Naive thymus-derived CD4-positive, alpha-beta T cell (primary cell): ENCODE measurements at regions not wholly inside any gene's neighbourhood (a gene's known extent, or its start where the extent isn't known, plus 50 kb on each side); places are given as distances from the start of the nearest gene placed in this dataset.

Source experiments
- ATAC-seq: fragments of 150-1000 bp; cut with Tn5 transposase; 2 replicates; pipeline ENCODE4 v1.10.0; 2021; ENCODE audit warnings: mild to moderate bottlenecking, moderate library complexity
- CTCF ChIA-PET: fragments of 350-600 bp; sonication (Branson Sonifier 250); formaldehyde crosslinking; loops from one replicate; lab custom pipeline; 2021; ENCODE audit warnings: antibody characterized with exemption; lab: Charles Lee
- POLR2A ChIA-PET: fragments of 350-600 bp; sonication (Branson Sonifier 250); formaldehyde crosslinking; loops from one replicate; lab custom pipeline; 2021; ENCODE audit warnings: antibody characterized with exemption, inconsistent platforms; lab: Charles Lee
- DNase-seq, 9 donors: peaks; one replicate each; pipeline versions ENCODE4 v3.0.0 to v3.0.0-alpha.2; 2020 to 2022; ENCODE audit warnings: mixed read lengths in 1 of 9
- H3K27ac ChIP-seq: one replicate; pipeline ENCODE4 v1.7.0; 2013; ENCODE audit warnings: mild to moderate bottlenecking, low read depth, low read length, moderate library complexity
- H3K27me3 ChIP-seq, 2 donors: one replicate each; pipeline ENCODE4 v1.7.0; 2013; ENCODE audit warnings: low read length in 2 of 2, mild to moderate bottlenecking in 2 of 2, moderate library complexity in 2 of 2; ENCODE audit not compliant: control insufficient read depth in 2 of 2, insufficient read depth in 2 of 2
- H3K36me3 ChIP-seq, 3 experiments: 1 replicate in 2 of 3; 2 replicates in 1 of 3; pipeline ENCODE4 v1.7.0; 2013; ENCODE audit warnings: low read length in 3 of 3, mild to moderate bottlenecking in 3 of 3, moderate library complexity in 1 of 3; ENCODE audit not compliant: insufficient read depth in 3 of 3, control insufficient read depth in 2 of 3
- H3K4me1 ChIP-seq, 2 donors: one replicate each; pipeline ENCODE4 v1.7.0; 2013; ENCODE audit warnings: low read length in 2 of 2, mild to moderate bottlenecking in 2 of 2, moderate library complexity in 1 of 2; ENCODE audit not compliant: control insufficient read depth in 2 of 2, insufficient read depth in 2 of 2
- H3K4me3 ChIP-seq: 2 replicates; pipeline ENCODE4 v1.7.0; 2013; ENCODE audit warnings: mild to moderate bottlenecking, low read length
- H3K9me3 ChIP-seq, 3 experiments: 1 replicate in 2 of 3; 2 replicates in 1 of 3; pipeline ENCODE4 v1.7.0; 2013; ENCODE audit warnings: low read length in 3 of 3; ENCODE audit not compliant: control insufficient read depth in 2 of 3
- H3K27ac Mint-ChIP-seq, 9 donors: one replicate each; pipeline ENCODE4 v1.8.0; 2020 to 2022; ENCODE audit warnings: mixed read lengths in 9 of 9, mild to moderate bottlenecking in 8 of 9, moderate library complexity in 5 of 9, inconsistent platforms in 2 of 9
- H3K27me3 Mint-ChIP-seq, 5 donors: one replicate each; pipeline ENCODE4 v1.8.0; 2021 to 2022; ENCODE audit warnings: mixed read lengths in 5 of 5, mild to moderate bottlenecking in 1 of 5
- H3K36me3 Mint-ChIP-seq, 5 donors: one replicate each; pipeline ENCODE4 v1.8.0; 2020 to 2022; ENCODE audit warnings: mixed read lengths in 5 of 5, mild to moderate bottlenecking in 3 of 5, inconsistent platforms in 1 of 5
- H3K4me1 Mint-ChIP-seq, 7 donors: one replicate each; pipeline ENCODE4 v1.8.0; 2020 to 2022; ENCODE audit warnings: mixed read lengths in 7 of 7, mild to moderate bottlenecking in 3 of 7, inconsistent platforms in 1 of 7
- H3K4me3 Mint-ChIP-seq, 10 donors: one replicate each; pipeline ENCODE4 v1.8.0; 2020 to 2022; ENCODE audit warnings: mild to moderate bottlenecking in 10 of 10, mixed read lengths in 10 of 10, moderate library complexity in 6 of 10, inconsistent platforms in 2 of 10
- H3K9me3 Mint-ChIP-seq, 11 donors: one replicate each; pipeline ENCODE4 v1.8.0; 2020 to 2022; ENCODE audit warnings: mixed read lengths in 11 of 11, mild to moderate bottlenecking in 4 of 11, inconsistent platforms in 1 of 11, moderate library complexity in 1 of 11
- intact Hi-C, 2 donors: fragments of 100-400 bp; cut with micrococcal nuclease; formaldehyde crosslinking; loops; one replicate each; pipeline ENCODE4 v1.15.1; 2023

DNA sequence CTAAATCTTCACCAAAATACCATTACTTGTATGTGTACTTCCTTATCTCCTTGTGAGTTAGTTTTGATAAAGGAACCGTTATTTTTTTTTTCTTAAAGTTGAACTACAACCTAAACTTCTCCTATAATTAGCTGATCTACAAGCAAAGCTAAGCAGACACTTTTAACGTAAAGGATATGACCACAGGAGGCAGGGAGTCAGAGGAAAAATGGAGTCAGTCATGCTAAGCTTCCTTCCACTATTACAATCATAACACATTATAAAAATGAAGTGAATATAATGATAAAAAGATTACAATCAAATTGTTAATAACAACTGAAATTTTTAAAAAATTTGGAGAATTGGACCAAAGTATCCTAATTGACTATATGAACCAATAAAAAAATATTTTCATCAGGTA is 892.6 kb downstream of the KCNT2 start:
- ChIA-PET POLR2A (no interaction called here), CTCF (no interaction called here)
- no peaks in the 10 kb centered on the region for H3K27me3 Mint-ChIP-seq
- no peak for ATAC-seq
- no peak overlapping the region for H3K4me3 Mint-ChIP-seq
- no peaks in the 10 kb centered on the region for H3K27me3 ChIP-seq
- no peak overlapping the region for H3K4me3 ChIP-seq
- no peaks in the 10 kb centered on the region for H3K9me3 ChIP-seq
- H3K27ac Mint-ChIP-seq, result no peak overlapping the region
- no peaks in the 10 kb centered on the region for H3K36me3 Mint-ChIP-seq
- intact Hi-C loops, result no loop called here
- peaks cover 0 to 3% (median 0%) of the 10 kb centered on the region in 11 donors for H3K9me3 Mint-ChIP-seq
- no peak overlapping the region for H3K27ac ChIP-seq
- no peaks in the 10 kb centered on the region for H3K36me3 ChIP-seq
- DNase-seq, result no peak
- H3K4me1 Mint-ChIP-seq, result no peaks in the 10 kb centered on the region
- no peaks in the 10 kb centered on the region for H3K4me1 ChIP-seq

DNA sequence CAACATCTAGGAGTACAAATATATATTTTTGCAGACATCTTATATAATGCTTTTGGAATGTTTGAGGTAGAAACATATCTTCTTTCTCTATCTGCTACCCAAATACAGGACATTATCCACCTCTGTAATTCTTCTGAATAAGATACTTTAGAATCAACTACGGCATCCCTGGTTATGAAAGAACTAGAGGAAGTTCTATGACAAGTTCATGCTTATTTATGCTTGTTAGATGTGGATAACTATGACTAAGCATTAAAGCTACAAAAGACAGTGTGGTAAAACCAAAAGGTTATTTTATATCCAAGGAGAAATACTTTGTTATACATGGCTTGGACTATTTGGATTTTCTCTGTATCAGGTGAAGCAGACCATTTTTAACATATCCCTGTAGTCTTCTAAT is 894.0 kb downstream of the KCNT2 start:
- H3K4me1 Mint-ChIP-seq, result no peaks in the 10 kb centered on the region
- H3K27ac ChIP-seq, result no peak overlapping the region
- no peaks in the 10 kb centered on the region for H3K4me1 ChIP-seq
- H3K9me3 Mint-ChIP-seq, result peaks cover 0 to 3% (median 0%) of the 10 kb centered on the region in 11 donors
- no peaks in the 10 kb centered on the region for H3K27me3 ChIP-seq
- H3K4me3 ChIP-seq, result no peak overlapping the region
- no peak for DNase-seq
- H3K27me3 Mint-ChIP-seq, result no peaks in the 10 kb centered on the region
- H3K27ac Mint-ChIP-seq, result no peak overlapping the region
- ChIA-PET POLR2A (no interaction called here), CTCF (no interaction called here)
- intact Hi-C loops, result no loop called here
- H3K36me3 Mint-ChIP-seq, result no peaks in the 10 kb centered on the region
- no peak overlapping the region for H3K4me3 Mint-ChIP-seq
- H3K9me3 ChIP-seq, result no peaks in the 10 kb centered on the region
- H3K36me3 ChIP-seq, result no peaks in the 10 kb centered on the region
- ATAC-seq, result no peak

DNA sequence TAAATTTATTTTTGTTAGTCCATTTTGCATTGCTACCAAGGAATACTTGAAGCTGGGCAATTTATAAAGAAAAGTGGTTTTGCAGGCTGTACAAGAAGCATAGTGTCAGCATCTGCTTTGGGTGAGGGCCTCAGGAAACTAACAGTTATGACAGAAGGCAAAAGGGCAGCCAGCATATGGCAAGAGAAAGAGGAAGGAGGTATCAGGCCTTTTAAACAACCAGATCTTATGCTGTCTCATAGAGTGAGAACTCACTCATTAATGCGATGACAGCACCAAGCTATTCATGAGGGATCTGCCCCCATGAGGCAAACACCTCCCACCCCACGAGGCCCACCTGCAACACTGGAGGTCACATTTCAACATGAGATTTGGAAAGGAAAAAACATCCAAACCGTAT is 898.4 kb downstream of the KCNT2 start:
- Mint-ChIP-seq H3K36me3 (no peaks in the 10 kb centered on the region), H3K4me3 (no peak overlapping the region), H3K27me3 (no peaks in the 10 kb centered on the region), H3K4me1 (no peaks in the 10 kb centered on the region), H3K9me3 (peaks cover 0 to 3% (median 0%) of the 10 kb centered on the region in 11 donors), H3K27ac (no peak overlapping the region)
- Histone ChIP-seq H3K4me1 (no peaks in the 10 kb centered on the region), H3K9me3 (no peaks in the 10 kb centered on the region), H3K27ac (no peak overlapping the region), H3K27me3 (no peaks in the 10 kb centered on the region), H3K36me3 (no peaks in the 10 kb centered on the region), H3K4me3 (no peak overlapping the region)
- CTCF ChIA-PET, result no interaction called here
- DNase-seq (no peak), ATAC-seq (no peak)
- POLR2A ChIA-PET, result no interaction called here
- intact Hi-C loops, result no loop called here

DNA sequence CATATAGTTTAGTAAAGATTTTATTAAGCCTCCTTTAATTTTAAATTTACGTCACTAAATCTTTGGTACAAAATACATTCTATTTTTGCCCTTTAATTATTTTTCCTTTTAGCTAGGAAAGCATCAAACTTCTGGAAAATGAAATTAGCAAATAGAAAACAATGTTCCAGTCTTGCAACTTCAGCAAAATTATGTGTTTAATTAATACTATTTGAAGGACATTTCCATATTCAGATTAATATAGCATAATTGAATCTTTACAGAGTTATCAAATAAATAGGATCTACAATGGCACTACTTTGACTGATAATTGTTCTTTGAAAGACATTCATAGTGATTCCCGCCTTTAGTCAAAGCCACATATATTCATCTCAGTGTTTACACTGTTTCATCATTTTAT is 904.2 kb downstream of the KCNT2 start:
- H3K9me3 Mint-ChIP-seq, result peaks cover 0 to 2% (median 0%) of the 10 kb centered on the region in 11 donors
- H3K27me3 ChIP-seq, result no peaks in the 10 kb centered on the region
- no peaks in the 10 kb centered on the region for H3K9me3 ChIP-seq
- H3K27ac ChIP-seq, result no peak overlapping the region
- no peak overlapping the region for H3K4me3 Mint-ChIP-seq
- no peak overlapping the region for H3K4me3 ChIP-seq
- H3K4me1 ChIP-seq, result no peaks in the 10 kb centered on the region
- ChIA-PET CTCF (no interaction called here), POLR2A (no interaction called here)
- intact Hi-C loops, result no loop called here
- no peaks in the 10 kb centered on the region for H3K36me3 Mint-ChIP-seq
- H3K27ac Mint-ChIP-seq, result no peak overlapping the region
- no peak for ATAC-seq
- no peaks in the 10 kb centered on the region for H3K27me3 Mint-ChIP-seq
- no peak for DNase-seq
- H3K36me3 ChIP-seq, result no peaks in the 10 kb centered on the region
- no peaks in the 10 kb centered on the region for H3K4me1 Mint-ChIP-seq

DNA sequence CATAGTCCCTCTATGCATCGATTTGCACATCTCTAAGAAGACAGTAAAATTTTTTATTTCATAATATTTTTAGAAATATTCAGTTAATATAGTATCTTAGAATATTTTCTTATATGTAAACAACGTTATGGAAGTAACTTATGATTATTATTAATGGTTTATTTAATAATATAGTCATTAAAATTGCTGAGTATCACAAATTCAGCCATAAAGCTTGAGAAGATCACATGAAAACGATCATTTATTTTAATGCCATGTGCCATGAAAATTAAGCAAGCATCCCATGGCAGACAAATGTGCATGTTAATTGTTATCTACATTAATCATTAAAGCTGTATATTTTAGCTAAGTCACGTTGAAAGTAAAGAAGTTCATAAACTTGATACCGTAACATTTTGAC is 907.1 kb downstream of the KCNT2 start:
- ChIA-PET CTCF (no interaction called here), POLR2A (no interaction called here)
- H3K36me3 Mint-ChIP-seq, result no peaks in the 10 kb centered on the region
- no peaks in the 10 kb centered on the region for H3K9me3 Mint-ChIP-seq
- no peak overlapping the region for H3K27ac ChIP-seq
- no peak overlapping the region for H3K4me3 Mint-ChIP-seq
- H3K9me3 ChIP-seq, result no peaks in the 10 kb centered on the region
- no peaks in the 10 kb centered on the region for H3K4me1 ChIP-seq
- no peak overlapping the region for H3K4me3 ChIP-seq
- ATAC-seq (no peak), DNase-seq (no peak)
- H3K4me1 Mint-ChIP-seq, result no peaks in the 10 kb centered on the region
- H3K36me3 ChIP-seq, result no peaks in the 10 kb centered on the region
- intact Hi-C loops, result no loop called here
- no peak overlapping the region for H3K27ac Mint-ChIP-seq
- H3K27me3 ChIP-seq, result no peaks in the 10 kb centered on the region
- H3K27me3 Mint-ChIP-seq, result no peaks in the 10 kb centered on the region

DNA sequence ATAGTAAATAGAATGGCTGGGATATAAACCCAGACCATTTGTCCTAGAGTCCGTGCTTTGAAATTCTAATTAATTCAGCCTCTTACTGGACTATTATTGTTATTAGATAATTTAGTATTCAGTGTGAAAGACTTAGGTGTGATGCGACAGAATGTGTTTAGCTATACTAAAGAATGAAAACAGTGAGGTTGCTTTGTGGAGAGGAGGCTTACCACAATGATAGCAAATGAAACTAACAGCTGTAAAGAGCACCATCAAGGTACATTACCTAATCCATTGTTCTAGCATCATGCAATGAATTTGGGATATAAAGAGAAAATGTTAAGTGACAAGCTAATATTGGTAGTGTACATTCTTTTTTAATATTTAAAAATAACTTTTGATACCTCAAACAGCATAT is 911.1 kb downstream of the KCNT2 start:
- no peak overlapping the region for H3K27ac ChIP-seq
- no peak overlapping the region for H3K4me3 Mint-ChIP-seq
- intact Hi-C loops, result no loop called here
- no peaks in the 10 kb centered on the region for H3K4me1 Mint-ChIP-seq
- H3K36me3 ChIP-seq, result no peaks in the 10 kb centered on the region
- no peaks in the 10 kb centered on the region for H3K36me3 Mint-ChIP-seq
- POLR2A ChIA-PET, result no interaction called here
- H3K4me1 ChIP-seq, result no peaks in the 10 kb centered on the region
- no peaks in the 10 kb centered on the region for H3K9me3 ChIP-seq
- H3K27ac Mint-ChIP-seq, result no peak overlapping the region
- no peak for ATAC-seq
- CTCF ChIA-PET, result no interaction called here
- no peak for DNase-seq
- H3K9me3 Mint-ChIP-seq, result peaks cover 0 to 2% (median 0%) of the 10 kb centered on the region in 11 donors
- H3K27me3 ChIP-seq, result no peaks in the 10 kb centered on the region
- no peak overlapping the region for H3K4me3 ChIP-seq
- no peaks in the 10 kb centered on the region for H3K27me3 Mint-ChIP-seq

DNA sequence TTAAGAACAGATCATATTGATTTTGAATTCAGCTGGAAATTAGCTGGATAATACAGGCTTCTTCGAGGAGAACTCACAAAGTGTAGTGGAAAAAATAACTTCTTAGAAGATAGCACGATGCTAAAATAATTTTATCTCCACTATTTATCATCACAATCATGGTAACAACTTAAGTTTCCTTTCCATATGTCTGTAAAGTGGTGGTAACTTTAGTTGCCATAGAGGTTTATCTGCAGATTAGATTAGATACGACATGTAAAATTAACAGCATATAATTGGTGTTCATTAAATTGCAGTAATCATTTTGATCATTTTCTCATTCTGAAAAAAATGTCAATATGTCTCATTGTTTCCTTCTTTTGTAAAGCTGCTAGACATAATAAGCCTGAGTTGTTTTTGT is 921.5 kb downstream of the KCNT2 start:
- no peaks in the 10 kb centered on the region for H3K4me1 ChIP-seq
- H3K9me3 ChIP-seq, result no peaks in the 10 kb centered on the region
- ChIA-PET CTCF (no interaction called here), POLR2A (no interaction called here)
- DNase-seq, result no peak
- no peaks in the 10 kb centered on the region for H3K36me3 ChIP-seq
- Mint-ChIP-seq H3K27me3 (no peaks in the 10 kb centered on the region), H3K4me1 (no peaks in the 10 kb centered on the region), H3K4me3 (no peak overlapping the region), H3K9me3 (peaks cover 0 to 5% (median 0%) of the 10 kb centered on the region in 11 donors), H3K27ac (no peak overlapping the region), H3K36me3 (no peaks in the 10 kb centered on the region)
- no peak for ATAC-seq
- no peaks in the 10 kb centered on the region for H3K27me3 ChIP-seq
- intact Hi-C loops, result no loop called here
- no peak overlapping the region for H3K27ac ChIP-seq
- no peak overlapping the region for H3K4me3 ChIP-seq
